ENCODE measurements at regions not wholly inside any gene's neighbourhood (a gene's known extent, or its start where the extent isn't known, plus 50 kb on each side); places are given as distances from the start of the nearest gene placed in this dataset.

DNA sequence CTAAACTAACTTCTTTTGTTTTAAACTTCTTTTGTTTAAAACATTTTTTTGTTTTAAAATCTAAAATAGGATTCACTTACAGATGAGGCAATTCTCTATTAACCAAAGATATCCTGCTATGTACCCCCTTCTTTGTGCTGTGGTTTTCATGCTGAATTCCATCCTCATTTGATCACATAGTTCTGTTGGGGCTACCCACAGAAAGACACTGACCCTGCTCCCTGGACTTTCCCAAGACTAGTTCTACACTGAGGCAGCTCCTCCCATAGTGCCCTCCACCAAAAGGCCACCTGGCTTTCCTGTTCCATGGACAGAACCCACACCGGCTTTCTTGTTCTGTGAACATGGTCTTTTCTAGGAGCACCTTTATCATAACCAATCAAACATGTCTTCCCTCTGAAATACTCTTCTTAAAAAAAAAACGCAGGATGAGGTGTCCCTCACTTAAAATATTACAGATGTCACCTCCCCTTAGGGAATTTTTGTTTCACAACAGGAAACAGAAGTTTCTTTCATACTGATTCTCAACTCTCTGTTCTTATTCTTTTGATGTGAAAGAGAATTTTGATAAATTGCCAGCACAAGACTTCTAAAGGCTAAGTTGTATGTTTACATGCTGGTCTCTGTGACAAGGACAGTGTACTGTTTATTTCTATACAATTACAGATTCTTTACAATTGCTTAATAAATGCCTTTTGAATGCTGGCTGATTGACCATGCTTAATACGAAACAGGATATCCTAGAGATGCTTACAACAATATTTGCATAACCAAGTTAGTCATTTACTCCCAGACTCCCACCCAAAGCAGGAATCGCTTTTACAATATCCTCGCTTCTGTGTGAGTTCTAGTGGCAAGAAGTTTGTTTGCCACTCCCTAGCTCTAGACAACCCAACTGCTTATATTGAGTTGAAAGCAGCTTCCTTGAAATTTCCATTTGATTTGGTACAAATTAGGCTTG is 300.4 kb downstream of the DTWD2 start:
- DNase-seq: no peak

DNA sequence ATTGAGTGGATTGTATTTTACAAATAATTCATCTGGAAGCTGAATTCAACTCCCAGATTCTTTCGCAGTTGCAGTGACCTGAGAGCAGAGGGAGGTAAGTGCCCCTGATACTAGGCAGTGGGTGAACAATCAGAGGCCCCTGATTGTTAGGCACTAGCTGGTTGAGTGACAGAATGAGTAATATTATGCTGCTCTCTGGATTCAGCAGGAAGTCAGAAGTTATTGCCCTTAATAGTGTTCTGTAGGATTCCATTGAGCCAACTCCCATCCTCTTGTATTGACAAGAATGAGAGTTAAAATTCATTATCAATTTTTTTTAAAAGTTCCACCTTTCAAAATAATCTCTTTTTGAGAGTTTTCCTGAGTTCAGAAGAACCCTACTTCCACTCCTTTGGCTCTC is 301.2 kb downstream of the DTWD2 start:
- no peak for DNase-seq

DNA sequence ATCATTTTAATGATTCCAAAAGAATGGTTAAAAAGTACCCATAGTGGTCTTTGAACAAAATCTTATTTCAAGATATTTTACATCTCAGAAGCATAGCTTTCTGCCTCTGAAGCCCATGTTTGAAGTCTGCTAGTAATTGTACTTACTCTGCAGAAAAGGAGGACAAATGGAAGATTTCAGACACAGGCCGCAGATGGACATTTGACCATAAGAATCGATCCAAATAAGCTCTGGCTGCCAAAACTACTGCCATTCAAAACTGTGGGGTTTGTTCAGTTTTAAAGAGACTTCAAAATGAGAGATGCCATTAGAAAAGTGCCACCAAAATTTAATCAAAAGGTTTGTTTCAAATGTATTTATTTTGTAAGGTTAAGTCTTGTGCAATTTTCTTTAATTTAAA is 306.7 kb downstream of the DTWD2 start:
- no peak for DNase-seq

- no peak for DNase-seq
Measured at GRCh38 chr5:118679264-118679940, 308.9 kb downstream of the DTWD2 start.

DNA sequence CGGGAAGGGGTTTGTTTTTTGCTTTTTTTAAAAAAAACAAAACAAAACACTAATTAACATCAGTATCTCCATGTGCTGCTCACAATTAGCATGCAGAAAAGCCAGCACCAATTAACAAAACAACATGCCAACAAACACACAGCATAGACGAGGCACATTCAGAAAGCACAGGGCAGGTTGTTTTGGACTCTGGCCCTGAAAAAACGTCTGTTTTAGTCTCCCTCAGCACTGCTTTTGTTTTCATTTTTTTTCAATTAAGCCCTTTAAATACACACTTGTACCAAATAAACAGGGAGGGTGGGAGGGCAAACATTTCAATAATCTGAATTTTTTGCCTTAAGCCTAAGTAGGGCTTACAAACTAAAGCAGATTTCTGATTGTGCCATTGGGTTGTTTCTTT is 309.6 kb downstream of the DTWD2 start:
- no peak for DNase-seq

- no peak for DNase-seq
Measured at GRCh38 chr5:118675247-118675646, 313.1 kb downstream of the DTWD2 start.

GRCh38 chr5:118657576-118657975 is 330.8 kb downstream of the DTWD2 start:
- no peak for DNase-seq

DNA sequence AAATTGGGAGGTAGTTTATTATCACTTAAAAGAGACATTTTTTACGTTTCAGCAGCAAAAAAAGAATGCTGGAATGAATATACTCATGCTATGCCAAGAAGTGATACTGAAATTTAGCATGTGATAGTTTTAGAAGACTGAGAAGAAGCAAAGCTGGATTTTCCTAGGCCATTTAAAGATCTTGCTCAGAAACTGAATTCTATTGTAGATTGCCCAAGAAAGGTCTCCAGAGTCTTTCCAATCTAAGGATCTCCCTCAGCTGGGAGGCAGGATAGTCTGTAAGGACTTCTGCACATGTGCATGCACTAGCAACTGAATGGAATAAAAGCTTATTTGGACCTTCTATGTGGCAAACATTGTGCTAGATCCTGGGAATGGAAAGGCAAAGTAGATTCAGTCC is 334.5 kb downstream of the DTWD2 start:
- no peak for DNase-seq

- no peak for DNase-seq
Measured at GRCh38 chr5:118653183-118653582, 335.2 kb downstream of the DTWD2 start.

DNA sequence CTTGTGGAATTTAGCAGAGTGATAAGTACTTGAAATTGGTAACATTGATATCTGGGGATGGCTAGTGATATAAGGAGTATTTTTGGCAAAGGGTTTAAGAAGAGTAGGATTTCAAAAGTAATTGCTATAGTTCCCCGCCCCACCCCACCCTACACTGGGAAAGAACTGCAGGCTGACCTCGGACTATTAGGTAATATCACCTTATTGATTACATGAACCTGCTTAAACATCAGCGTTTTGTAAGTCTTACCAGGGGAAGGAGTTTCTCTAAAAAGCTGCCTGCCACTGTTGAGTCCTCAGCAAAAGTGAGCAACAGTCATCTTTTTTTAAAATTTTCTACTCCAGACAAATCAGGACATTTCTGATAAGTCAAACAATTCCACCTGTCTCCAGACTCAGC is 337.3 kb downstream of the DTWD2 start:
- no peak for DNase-seq

DNA sequence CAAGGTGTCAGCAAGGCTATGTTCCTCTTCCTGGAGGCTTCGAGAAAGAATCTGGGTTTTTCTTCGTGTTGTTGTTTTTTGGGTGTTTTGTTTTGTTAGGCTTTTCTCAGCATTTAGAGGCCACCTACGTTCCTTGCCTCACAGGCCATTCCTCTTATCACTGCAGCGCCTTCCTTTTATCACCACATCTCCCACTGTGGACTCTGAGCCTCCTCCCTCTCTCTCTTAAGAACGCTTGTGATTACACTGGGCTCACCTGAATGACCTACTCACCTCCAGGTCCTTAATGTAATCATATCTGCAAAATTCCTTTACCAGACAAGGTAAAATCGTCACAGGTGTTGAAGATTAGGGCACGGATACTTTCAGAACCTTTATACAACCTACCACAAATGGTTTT is 340.8 kb downstream of the DTWD2 start:
- no peak for DNase-seq

- no peak for DNase-seq
Measured at GRCh38 chr5:118646917-118647316, 341.4 kb downstream of the DTWD2 start.

DNA sequence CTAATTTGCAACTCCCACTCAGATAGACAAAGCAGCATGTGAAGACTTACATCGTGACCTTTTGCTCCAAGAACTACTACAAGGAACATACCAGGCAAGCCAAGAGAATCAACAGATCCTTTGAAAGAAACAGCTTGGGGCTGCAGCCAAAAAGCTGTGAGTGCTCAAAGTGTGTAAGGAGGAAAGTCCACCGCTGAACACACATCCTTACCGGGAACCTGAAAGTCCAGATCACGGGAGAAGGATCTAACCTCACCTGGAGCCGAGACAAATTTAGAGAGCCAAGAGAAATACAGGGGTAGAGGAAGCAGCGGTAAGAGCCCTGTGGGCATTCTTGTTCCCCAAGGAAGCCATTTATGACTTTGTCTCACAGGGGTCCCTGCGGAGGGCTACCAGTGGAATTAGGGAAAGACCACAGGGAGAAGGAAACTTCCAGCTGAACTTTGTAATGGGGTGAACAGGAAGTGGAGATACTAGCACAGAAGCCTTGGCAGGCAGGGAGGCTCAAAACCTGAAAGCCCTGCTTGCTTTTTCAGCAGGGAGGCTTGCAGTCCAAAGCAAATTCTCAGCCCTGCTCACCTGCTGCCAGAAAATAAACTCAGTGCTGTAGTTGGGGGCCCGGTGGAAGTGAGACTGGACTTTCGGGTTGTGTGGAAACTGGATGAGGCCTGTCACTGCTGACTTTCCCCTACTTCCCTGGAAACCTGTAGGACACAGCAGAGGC is 350.2 kb downstream of the DTWD2 start:
- DNase-seq: no peak

- no peak for DNase-seq
Measured at GRCh38 chr5:118628660-118629354, 359.5 kb downstream of the DTWD2 start.

DNA sequence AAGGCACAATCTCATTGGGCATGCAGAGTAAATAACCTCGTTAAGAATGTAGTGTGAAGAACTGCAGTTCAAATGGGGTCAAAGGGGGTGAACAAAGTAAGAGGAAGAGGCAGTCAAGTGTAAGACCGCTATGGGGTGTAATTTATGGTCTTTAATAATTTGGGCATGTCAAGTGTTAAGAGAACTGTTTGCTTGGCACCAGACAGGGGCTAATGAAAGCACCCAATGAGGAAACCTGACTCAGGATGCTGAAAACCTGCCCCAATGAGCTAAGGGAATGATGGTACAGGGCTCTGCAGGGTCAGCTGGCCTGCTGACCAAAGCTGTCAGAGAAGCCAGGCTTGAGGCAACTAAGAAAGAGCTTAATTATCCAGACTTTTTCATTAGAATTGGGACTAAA is 368.1 kb downstream of the DTWD2 start:
- DNase-seq: no peak

DNA sequence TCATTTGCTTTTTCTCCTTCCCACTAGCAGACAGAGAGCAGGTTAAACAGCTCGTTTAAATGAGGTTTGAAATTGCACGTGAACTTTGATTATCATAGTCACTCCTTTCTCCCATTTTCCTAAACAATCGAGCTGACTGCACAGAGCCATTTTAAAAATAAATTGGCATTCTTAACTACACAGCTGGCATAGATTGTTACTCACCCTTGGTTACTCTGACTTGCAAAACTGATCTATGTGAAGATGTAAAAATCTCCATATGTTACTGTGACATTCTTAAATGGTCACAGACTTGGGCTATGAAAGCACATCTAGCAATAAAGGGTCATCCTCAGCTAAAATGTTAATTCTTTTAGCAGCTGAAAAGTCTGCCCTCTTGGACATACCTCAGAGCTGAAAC is 368.5 kb downstream of the DTWD2 start:
- no peak for DNase-seq

GRCh38 chr5:118616281-118616680 is 372.1 kb downstream of the DTWD2 start:
- no peak for DNase-seq

- DNase-seq: no peak
Measured at GRCh38 chr5:118614731-118615456, 373.5 kb downstream of the DTWD2 start.

GRCh38 chr5:118611332-118611945 is 376.9 kb downstream of the DTWD2 start:
- no peak for DNase-seq

- DNase-seq: no peak
Measured at GRCh38 chr5:118606940-118607339, 381.4 kb downstream of the DTWD2 start.

GRCh38 chr5:118605761-118606160 is 382.6 kb downstream of the DTWD2 start:
- DNase-seq: no peak

DNA sequence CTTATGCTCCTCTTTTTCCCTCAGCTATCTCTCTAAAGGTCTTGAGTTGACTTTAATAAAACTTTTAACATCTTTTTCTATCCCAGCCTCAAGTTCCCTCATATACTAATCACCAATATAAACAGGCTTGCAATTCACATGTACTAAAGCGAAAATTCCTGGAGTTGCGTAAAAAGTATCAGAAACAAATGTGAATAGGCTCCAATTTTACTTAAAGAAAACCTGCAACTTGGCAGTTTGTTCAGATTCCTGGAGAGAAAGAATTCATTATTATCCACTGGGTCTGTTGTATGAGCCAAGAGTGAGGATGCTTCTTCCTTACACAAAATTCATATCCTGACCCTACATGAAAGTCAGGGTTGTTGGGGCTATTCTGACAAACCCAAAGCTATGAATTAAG is 384.2 kb downstream of the DTWD2 start:
- no peak for DNase-seq

Measured in CD4-positive, alpha-beta T cell treated with Interleukin-17A for 4 hours (primary cell).